ENCODE measurements at regions not wholly inside any gene's neighbourhood (a gene's known extent, or its start where the extent isn't known, plus 50 kb on each side); places are given as distances from the start of the nearest gene placed in this dataset.

- TF ChIP-seq, protein P1, sequence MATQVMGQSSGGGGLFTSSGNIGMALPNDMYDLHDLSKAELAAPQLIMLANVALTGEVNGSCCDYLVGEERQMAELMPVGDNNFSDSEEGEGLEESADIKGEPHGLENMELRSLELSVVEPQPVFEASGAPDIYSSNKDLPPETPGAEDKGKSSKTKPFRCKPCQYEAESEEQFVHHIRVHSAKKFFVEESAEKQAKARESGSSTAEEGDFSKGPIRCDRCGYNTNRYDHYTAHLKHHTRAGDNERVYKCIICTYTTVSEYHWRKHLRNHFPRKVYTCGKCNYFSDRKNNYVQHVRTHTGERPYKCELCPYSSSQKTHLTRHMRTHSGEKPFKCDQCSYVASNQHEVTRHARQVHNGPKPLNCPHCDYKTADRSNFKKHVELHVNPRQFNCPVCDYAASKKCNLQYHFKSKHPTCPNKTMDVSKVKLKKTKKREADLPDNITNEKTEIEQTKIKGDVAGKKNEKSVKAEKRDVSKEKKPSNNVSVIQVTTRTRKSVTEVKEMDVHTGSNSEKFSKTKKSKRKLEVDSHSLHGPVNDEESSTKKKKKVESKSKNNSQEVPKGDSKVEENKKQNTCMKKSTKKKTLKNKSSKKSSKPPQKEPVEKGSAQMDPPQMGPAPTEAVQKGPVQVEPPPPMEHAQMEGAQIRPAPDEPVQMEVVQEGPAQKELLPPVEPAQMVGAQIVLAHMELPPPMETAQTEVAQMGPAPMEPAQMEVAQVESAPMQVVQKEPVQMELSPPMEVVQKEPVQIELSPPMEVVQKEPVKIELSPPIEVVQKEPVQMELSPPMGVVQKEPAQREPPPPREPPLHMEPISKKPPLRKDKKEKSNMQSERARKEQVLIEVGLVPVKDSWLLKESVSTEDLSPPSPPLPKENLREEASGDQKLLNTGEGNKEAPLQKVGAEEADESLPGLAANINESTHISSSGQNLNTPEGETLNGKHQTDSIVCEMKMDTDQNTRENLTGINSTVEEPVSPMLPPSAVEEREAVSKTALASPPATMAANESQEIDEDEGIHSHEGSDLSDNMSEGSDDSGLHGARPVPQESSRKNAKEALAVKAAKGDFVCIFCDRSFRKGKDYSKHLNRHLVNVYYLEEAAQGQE (IDR thresholded peaks at IDR 0.05; ENCODE audit: borderline replicate concordance), result no peak
- TF ChIP-seq, protein P1 (CRISPR knock-in tag; IDR thresholded peaks at IDR 0.05; ENCODE audit: low read depth), result no peak
- TF ChIP-seq, protein P2, sequence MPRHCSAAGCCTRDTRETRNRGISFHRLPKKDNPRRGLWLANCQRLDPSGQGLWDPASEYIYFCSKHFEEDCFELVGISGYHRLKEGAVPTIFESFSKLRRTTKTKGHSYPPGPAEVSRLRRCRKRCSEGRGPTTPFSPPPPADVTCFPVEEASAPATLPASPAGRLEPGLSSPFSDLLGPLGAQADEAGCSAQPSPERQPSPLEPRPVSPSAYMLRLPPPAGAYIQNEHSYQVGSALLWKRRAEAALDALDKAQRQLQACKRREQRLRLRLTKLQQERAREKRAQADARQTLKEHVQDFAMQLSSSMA (CRISPR knock-in tag; IDR thresholded peaks at IDR 0.05), result no peak
- no peak for TF ChIP-seq RAD21 (CRISPR knock-in tag; conservative IDR thresholded peaks at IDR 0.05 in 1 of 2, IDR thresholded peaks at IDR 0.05 in 1 of 2)
These were observed 480.6 kb upstream of the HS6ST1 start (continued) for GRCh38 chr2:128799284-128799552.
